ENCODE measurements at regions not wholly inside any gene's neighbourhood (a gene's known extent, or its start where the extent isn't known, plus 50 kb on each side); places are given as distances from the start of the nearest gene placed in this dataset.

- no peak overlapping the region for H3K4me2 ChIP-seq (ENCODE audit: low read length)
- no peak overlapping the region for H3K4me3 ChIP-seq (ENCODE audit: insufficient read depth, low read depth, low read length)
- H3K79me2 ChIP-seq (ENCODE audit: insufficient read depth, low read length): no peaks in the 10 kb centered on the region
- no peak overlapping the region for H3K27ac Mint-ChIP-seq (ENCODE audit: unreplicated experiment)
- H3K4me3 Mint-ChIP-seq (ENCODE audit: unreplicated experiment): no peak overlapping the region
- H3K36me3 Mint-ChIP-seq (ENCODE audit: low read depth, unreplicated experiment): no peaks in the 10 kb centered on the region
- no peaks in the 10 kb centered on the region for H4K20me1 ChIP-seq (ENCODE audit: insufficient read depth, low read length)
- TF ChIP-seq EZH2 (IDR thresholded peaks at IDR 0.05; ENCODE audit: insufficient read depth, low read length) (no peak), CTCF (IDR thresholded peaks at IDR 0.05; ENCODE audit: insufficient read depth, low read depth, low read length) (no peak)
- H3K27me3 Mint-ChIP-seq (ENCODE audit: low read depth, unreplicated experiment): no peaks in the 10 kb centered on the region
- no peaks in the 10 kb centered on the region for H3K36me3 ChIP-seq (ENCODE audit: insufficient read depth, low read length)
- H3K4me1 ChIP-seq (ENCODE audit: insufficient read depth, low read length): no peaks in the 10 kb centered on the region
- H3K9me3 Mint-ChIP-seq (ENCODE audit: unreplicated experiment): peaks cover 3% of the 10 kb centered on the region
- DNase-seq (ENCODE audit: low read depth) (no peak), FAIRE-seq (no peak)
- no peaks in the 10 kb centered on the region for H3K27me3 ChIP-seq (ENCODE audit: insufficient read depth, low read length)
- no peak overlapping the region for H3K27ac ChIP-seq (ENCODE audit: low read depth, low read length)
- H3K9me3 ChIP-seq (ENCODE audit: insufficient read depth, low read depth, low read length): no peaks in the 10 kb centered on the region
- H2AFZ ChIP-seq (ENCODE audit: low read depth, low read length): no peak overlapping the region
- no peak overlapping the region for H3K9ac ChIP-seq (ENCODE audit: low read length)
- peaks cover 4% of the 10 kb centered on the region for H3K4me1 Mint-ChIP-seq (ENCODE audit: low read depth, unreplicated experiment)
Measured at GRCh38 chr2:192473331-192473730, 278.6 kb upstream of the TMEFF2 start.

- Mint-ChIP-seq H3K9me3 (ENCODE audit: unreplicated experiment) (peaks cover 3% of the 10 kb centered on the region), H3K4me3 (ENCODE audit: unreplicated experiment) (no peak overlapping the region), H3K4me1 (ENCODE audit: low read depth, unreplicated experiment) (peaks cover 2% of the 10 kb centered on the region), H3K27me3 (ENCODE audit: low read depth, unreplicated experiment) (no peaks in the 10 kb centered on the region), H3K27ac (ENCODE audit: unreplicated experiment) (no peak overlapping the region), H3K36me3 (ENCODE audit: low read depth, unreplicated experiment) (no peaks in the 10 kb centered on the region)
- H3K9ac ChIP-seq (ENCODE audit: low read length): no peak overlapping the region
- H3K9me3 ChIP-seq (ENCODE audit: insufficient read depth, low read depth, low read length): no peaks in the 10 kb centered on the region
- no peak overlapping the region for H3K27ac ChIP-seq (ENCODE audit: low read depth, low read length)
- H3K4me2 ChIP-seq (ENCODE audit: low read length): no peak overlapping the region
- H3K4me3 ChIP-seq (ENCODE audit: insufficient read depth, low read depth, low read length): no peak overlapping the region
- no peak for TF ChIP-seq CTCF (IDR thresholded peaks at IDR 0.05; ENCODE audit: insufficient read depth, low read depth, low read length)
- TF ChIP-seq EZH2 (IDR thresholded peaks at IDR 0.05; ENCODE audit: insufficient read depth, low read length): no peak
- no peak for FAIRE-seq
- no peaks in the 10 kb centered on the region for H3K79me2 ChIP-seq (ENCODE audit: insufficient read depth, low read length)
- H3K27me3 ChIP-seq (ENCODE audit: insufficient read depth, low read length): no peaks in the 10 kb centered on the region
- no peak overlapping the region for H2AFZ ChIP-seq (ENCODE audit: low read depth, low read length)
- H3K4me1 ChIP-seq (ENCODE audit: insufficient read depth, low read length): no peaks in the 10 kb centered on the region
- no peaks in the 10 kb centered on the region for H4K20me1 ChIP-seq (ENCODE audit: insufficient read depth, low read length)
- no peaks in the 10 kb centered on the region for H3K36me3 ChIP-seq (ENCODE audit: insufficient read depth, low read length)
- DNase-seq (ENCODE audit: low read depth): no peak
Measured at GRCh38 chr2:192471982-192472381, 277.2 kb upstream of the TMEFF2 start.

- no peak for TF ChIP-seq EZH2 (IDR thresholded peaks at IDR 0.05; ENCODE audit: insufficient read depth, low read length)
- no peak overlapping the region for H3K4me2 ChIP-seq (ENCODE audit: low read length)
- H3K27ac ChIP-seq (ENCODE audit: low read depth, low read length): no peak overlapping the region
- Mint-ChIP-seq H3K27me3 (ENCODE audit: low read depth, unreplicated experiment) (no peaks in the 10 kb centered on the region), H3K36me3 (ENCODE audit: low read depth, unreplicated experiment) (no peaks in the 10 kb centered on the region), H3K4me3 (ENCODE audit: unreplicated experiment) (no peak overlapping the region), H3K9me3 (ENCODE audit: unreplicated experiment) (no peaks in the 10 kb centered on the region), H3K4me1 (ENCODE audit: low read depth, unreplicated experiment) (no peaks in the 10 kb centered on the region), H3K27ac (ENCODE audit: unreplicated experiment) (no peak overlapping the region)
- H3K9ac ChIP-seq (ENCODE audit: low read length): no peak overlapping the region
- H3K79me2 ChIP-seq (ENCODE audit: insufficient read depth, low read length): no peaks in the 10 kb centered on the region
- no peak overlapping the region for H2AFZ ChIP-seq (ENCODE audit: low read depth, low read length)
- H3K9me3 ChIP-seq (ENCODE audit: insufficient read depth, low read depth, low read length): no peaks in the 10 kb centered on the region
- H3K27me3 ChIP-seq (ENCODE audit: insufficient read depth, low read length): no peaks in the 10 kb centered on the region
- H3K4me3 ChIP-seq (ENCODE audit: insufficient read depth, low read depth, low read length): no peak overlapping the region
- no peaks in the 10 kb centered on the region for H3K36me3 ChIP-seq (ENCODE audit: insufficient read depth, low read length)
- DNase-seq (ENCODE audit: low read depth): no peak
- no peak for FAIRE-seq
- no peaks in the 10 kb centered on the region for H4K20me1 ChIP-seq (ENCODE audit: insufficient read depth, low read length)
- no peaks in the 10 kb centered on the region for H3K4me1 ChIP-seq (ENCODE audit: insufficient read depth, low read length)
Measured at GRCh38 chr2:192469612-192470011, 274.9 kb upstream of the TMEFF2 start.
